GM12878 (cell line): ENCODE measurements at regions not wholly inside any gene's neighbourhood (a gene's known extent, or its start where the extent isn't known, plus 50 kb on each side); places are given as distances from the start of the nearest gene placed in this dataset.

Experiments used
- ATAC-seq: fragments of 200-7000 bp; cut with Tn5 transposase; 3 replicates; pipeline ENCODE4 v1.9.1; 2020; ENCODE audit warnings: mild to moderate bottlenecking, moderate library complexity
- BruUV-seq: library from RNA; stranded (reverse); fragments of 400-500 nt; replicated peaks from 2 replicates; lab custom pipeline; 2021; lab: Mats Ljungman, UMichigan
- CTCF ChIA-PET: fragments of 300-600 bp; sonication (Branson Sonifier 250); formaldehyde crosslinking; extraction: SDS; loops from one replicate; lab custom pipeline; 2021; ENCODE audit warnings: inconsistent platforms; lab: Yijun Ruan, JAX
- POLR2A ChIA-PET: fragments of 350-600 bp; formaldehyde crosslinking; extraction: SDS; loops from one replicate; lab custom pipeline; 2021; ENCODE audit warnings: inconsistent platforms; lab: Charles Lee
- RAD21 ChIA-PET: fragments of 300-600 bp; sonication (Branson Sonifier 250); formaldehyde crosslinking; loops from one replicate; lab custom pipeline; 2023; ENCODE audit warnings: antibody characterized with exemption; ENCODE audit not compliant: unreplicated experiment; lab: Charles Lee
- SMC1A ChIA-PET: fragments of 300-600 bp; sonication (Branson Sonifier 250); formaldehyde crosslinking; loops from one replicate; lab custom pipeline; 2023; ENCODE audit not compliant: unreplicated experiment, uncharacterized antibody; lab: Charles Lee
- DNase-seq: peaks from one replicate; pipeline ENCODE4 v3.0.0-alpha.2; 2011; ENCODE audit warnings: low read depth, low spot score
- FAIRE-seq: peaks from 3 replicates; lab custom pipeline; 2011; peaks lifted over from hg19 to GRCh38; lab: Jason Lieb, UNC
- H2AFZ ChIP-seq: 2 replicates; pipeline ENCODE4 v1.6.0; 2011; ENCODE audit warnings: low read depth, low read length, control low read depth; ENCODE audit not compliant: control insufficient read depth
- H3K27ac ChIP-seq: 2 replicates; pipeline ENCODE4 v1.5.1; 2011; ENCODE audit warnings: control low read depth; ENCODE audit not compliant: control insufficient read depth, insufficient read depth
- H3K27me3 ChIP-seq, 2 experiments: replicated peaks in 1 of 2; 2 replicates each; pipeline versions ENCODE4 v1.6.0 to v1.6.1; 2011; ENCODE audit warnings: low read length in 1 of 2; ENCODE audit not compliant: control insufficient read depth in 2 of 2, insufficient read depth in 2 of 2
- H3K36me3 ChIP-seq, 2 experiments: 2 replicates each; pipeline ENCODE4 v1.5.1; 2011; ENCODE audit warnings: low read length in 1 of 2; ENCODE audit not compliant: control insufficient read depth in 2 of 2, insufficient read depth in 2 of 2
- H3K4me1 ChIP-seq: 2 replicates; pipeline ENCODE4 v1.6.1; 2011; ENCODE audit warnings: mild to moderate bottlenecking, low read length, moderate library complexity, mixed read lengths; ENCODE audit not compliant: control insufficient read depth, insufficient read depth
- H3K4me2 ChIP-seq: 2 replicates; pipeline ENCODE4 v1.6.0; 2011; ENCODE audit warnings: control low read depth; ENCODE audit not compliant: control insufficient read depth, insufficient read depth
- H3K4me3 ChIP-seq: fragments of 200-600 bp; sonication (generic); 2 replicates; pipeline ENCODE4 v1.5.1; 2016
- H3K79me2 ChIP-seq: 2 replicates; pipeline ENCODE4 v1.6.0; 2011; ENCODE audit warnings: low read length; ENCODE audit not compliant: control insufficient read depth, insufficient read depth
- H3K9ac ChIP-seq: 2 replicates; pipeline ENCODE4 v1.8.0; 2011; ENCODE audit warnings: low read length, control low read depth, mixed read lengths; ENCODE audit not compliant: control insufficient read depth, insufficient read depth
- H3K9me3 ChIP-seq: replicated peaks from 3 replicates; pipeline ENCODE4 v1.5.1; 2011; ENCODE audit warnings: mild to moderate bottlenecking, low read length; ENCODE audit not compliant: control insufficient read depth, insufficient read depth
- H4K20me1 ChIP-seq: 2 replicates; pipeline ENCODE4 v1.6.0; 2011; ENCODE audit not compliant: control insufficient read depth, insufficient read depth
- ATF2 ChIP-seq: IDR thresholded peaks from 2 replicates; pipeline ENCODE4 v1.6.1; 2012; ENCODE audit warnings: low read length, inconsistent platforms
- CREB1 ChIP-seq: IDR thresholded peaks from 2 replicates; pipeline ENCODE4 v1.6.1; 2012; ENCODE audit warnings: low read depth, mild to moderate bottlenecking, inconsistent platforms
- ETV6 ChIP-seq, 2 experiments: fragments of 450-650 bp in 1 of 2; IDR thresholded peaks in 1 of 2; conservative IDR thresholded peaks in 1 of 2; 2 replicates each; pipeline ENCODE4 v1.6.1; 2014; ENCODE audit warnings: antibody characterized with exemption in 1 of 2, borderline replicate concordance in 1 of 2, low read depth in 1 of 2, mild to moderate bottlenecking in 1 of 2, moderate library complexity in 1 of 2
- MTA2 ChIP-seq: fragments of 450-650 bp; IDR thresholded peaks from 2 replicates; pipeline ENCODE4 v1.6.1; 2016; ENCODE audit warnings: low read depth, mild to moderate bottlenecking, moderate library complexity
- RAD51 ChIP-seq: fragments of 450-650 bp; IDR thresholded peaks from 2 replicates; pipeline ENCODE4 v1.6.1; 2016; ENCODE audit warnings: moderate library complexity, mild to moderate bottlenecking, inconsistent platforms
- RCOR1 ChIP-seq: conservative IDR thresholded peaks from 2 replicates; pipeline ENCODE4 v1.6.1; 2012; ENCODE audit warnings: low read depth, low read length, improper control_type of control experiment
- SIX5 ChIP-seq: IDR thresholded peaks from 2 replicates; pipeline ENCODE4 v1.6.1; 2011; ENCODE audit warnings: mild to moderate bottlenecking, low read depth, low read length, moderate library complexity; ENCODE audit not compliant: severe bottlenecking
- SMAD1 ChIP-seq: fragments of 450-650 bp; IDR thresholded peaks from 2 replicates; pipeline ENCODE4 v1.6.1; 2018; ENCODE audit warnings: mild to moderate bottlenecking, low read depth; ENCODE audit not compliant: partially characterized antibody
- SMARCA5 ChIP-seq: fragments of 450-650 bp; IDR thresholded peaks from 2 replicates; pipeline ENCODE4 v1.6.1; 2017; ENCODE audit warnings: mild to moderate bottlenecking
- ZBTB33 ChIP-seq: fragments of 450-650 bp; IDR thresholded peaks from 2 replicates; pipeline ENCODE4 v1.6.1; 2017; ENCODE audit warnings: mild to moderate bottlenecking
- ZNF24 ChIP-seq: fragments of 450-650 bp; IDR thresholded peaks from 2 replicates; pipeline ENCODE4 v1.6.1; 2017; ENCODE audit warnings: antibody characterized with exemption, mild to moderate bottlenecking
- WGBS: methylation state at CpG from one replicate; pipeline ENCODE4 v1.1.6; 2016; ENCODE audit warnings: low lambda C conversion rate; ENCODE audit not compliant: insufficient replicate concordance, insufficient coverage; ENCODE audit errors: missing lambda C conversion rate; 5-methylcytosine and 5-hydroxymethylcytosine counted together
- in situ Hi-C: fragments of 300-500 bp; cut with MboI; formaldehyde crosslinking; loops from 9 replicates; pipeline ENCODE4 v1.14.3; 2018; ENCODE audit warnings: mixed read lengths
- intact Hi-C: fragments of 100-400 bp; cut with micrococcal nuclease; formaldehyde crosslinking; loops from one replicate; pipeline ENCODE4 v1.14.2; 2022; ENCODE audit not compliant: unreplicated experiment
- TF ChIP-seq, protein P1 (sequence below): fragments of 450-650 bp; IDR thresholded peaks from 2 replicates; pipeline ENCODE4 v1.6.1; 2016; ENCODE audit warnings: mild to moderate bottlenecking
- TF ChIP-seq, protein P2 (sequence below): fragments of 450-650 bp; IDR thresholded peaks from 2 replicates; pipeline ENCODE4 v1.6.1; 2017; ENCODE audit warnings: low read depth, mild to moderate bottlenecking, moderate library complexity
- TF ChIP-seq, protein P3 (sequence below): fragments of 450-650 bp; IDR thresholded peaks from 2 replicates; pipeline ENCODE4 v1.6.1; 2014; ENCODE audit warnings: mild to moderate bottlenecking

DNA sequence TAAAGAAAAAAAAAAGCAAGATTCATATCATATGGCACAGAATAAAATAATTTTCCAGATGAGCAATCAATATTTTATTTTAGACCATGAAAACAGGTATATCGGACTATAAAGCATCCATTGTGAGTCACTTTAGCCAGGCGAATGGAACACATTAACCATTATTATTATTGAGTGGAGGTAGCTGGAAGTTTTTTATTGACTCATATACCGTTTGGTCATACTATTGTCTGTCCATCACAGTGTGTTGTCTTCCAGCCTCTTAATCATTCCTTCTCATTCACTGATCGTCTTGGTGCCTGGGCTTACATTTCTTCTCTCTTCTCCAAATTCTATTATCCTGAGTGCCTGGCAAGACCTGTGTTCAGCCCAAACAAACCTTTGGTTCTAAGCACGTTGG, 634.8 kb downstream of the MECOM start:
- CTCF ChIA-PET, result no interaction called here
- H3K79me2 ChIP-seq, result no peaks in the 10 kb centered on the region
- DNase-seq (no peak), ATAC-seq (no peak), FAIRE-seq (no peak)
- SMC1A ChIA-PET, result no interaction called here
- intact Hi-C loops (no loop called here), in situ Hi-C loops (no loop called here)
- H3K4me1 ChIP-seq, result no peaks in the 10 kb centered on the region
- H3K9me3 ChIP-seq, result no peaks in the 10 kb centered on the region
- H3K27me3 ChIP-seq, result no peaks in the 10 kb centered on the region
- WGBS, result 24% methylated on average over 5 of the region's 5 CpGs
- POLR2A ChIA-PET, result no interaction called here
- TF ChIP-seq ATF2 (no peak), MTA2 (no peak), RAD51 (no peak), SIX5 (no peak), CREB1 (no peak), RCOR1 (no peak), ZBTB33 (no peak), ZNF24 (no peak), SMARCA5 (no peak), SMAD1 (no peak), ETV6 (conservative IDR thresholded peaks at IDR 0.05 in 1 of 2, IDR thresholded peaks at IDR 0.05 in 1 of 2; ENCODE audit: borderline replicate concordance in 1 of 2, low read depth in 1 of 2) (no peak)
- TF ChIP-seq, protein P1, sequence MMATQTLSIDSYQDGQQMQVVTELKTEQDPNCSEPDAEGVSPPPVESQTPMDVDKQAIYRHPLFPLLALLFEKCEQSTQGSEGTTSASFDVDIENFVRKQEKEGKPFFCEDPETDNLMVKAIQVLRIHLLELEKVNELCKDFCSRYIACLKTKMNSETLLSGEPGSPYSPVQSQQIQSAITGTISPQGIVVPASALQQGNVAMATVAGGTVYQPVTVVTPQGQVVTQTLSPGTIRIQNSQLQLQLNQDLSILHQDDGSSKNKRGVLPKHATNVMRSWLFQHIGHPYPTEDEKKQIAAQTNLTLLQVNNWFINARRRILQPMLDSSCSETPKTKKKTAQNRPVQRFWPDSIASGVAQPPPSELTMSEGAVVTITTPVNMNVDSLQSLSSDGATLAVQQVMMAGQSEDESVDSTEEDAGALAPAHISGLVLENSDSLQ, result no peak
- TF ChIP-seq, protein P2, sequence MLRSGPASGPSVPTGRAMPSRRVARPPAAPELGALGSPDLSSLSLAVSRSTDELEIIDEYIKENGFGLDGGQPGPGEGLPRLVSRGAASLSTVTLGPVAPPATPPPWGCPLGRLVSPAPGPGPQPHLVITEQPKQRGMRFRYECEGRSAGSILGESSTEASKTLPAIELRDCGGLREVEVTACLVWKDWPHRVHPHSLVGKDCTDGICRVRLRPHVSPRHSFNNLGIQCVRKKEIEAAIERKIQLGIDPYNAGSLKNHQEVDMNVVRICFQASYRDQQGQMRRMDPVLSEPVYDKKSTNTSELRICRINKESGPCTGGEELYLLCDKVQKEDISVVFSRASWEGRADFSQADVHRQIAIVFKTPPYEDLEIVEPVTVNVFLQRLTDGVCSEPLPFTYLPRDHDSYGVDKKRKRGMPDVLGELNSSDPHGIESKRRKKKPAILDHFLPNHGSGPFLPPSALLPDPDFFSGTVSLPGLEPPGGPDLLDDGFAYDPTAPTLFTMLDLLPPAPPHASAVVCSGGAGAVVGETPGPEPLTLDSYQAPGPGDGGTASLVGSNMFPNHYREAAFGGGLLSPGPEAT, result no peak
- TF ChIP-seq, protein P3, sequence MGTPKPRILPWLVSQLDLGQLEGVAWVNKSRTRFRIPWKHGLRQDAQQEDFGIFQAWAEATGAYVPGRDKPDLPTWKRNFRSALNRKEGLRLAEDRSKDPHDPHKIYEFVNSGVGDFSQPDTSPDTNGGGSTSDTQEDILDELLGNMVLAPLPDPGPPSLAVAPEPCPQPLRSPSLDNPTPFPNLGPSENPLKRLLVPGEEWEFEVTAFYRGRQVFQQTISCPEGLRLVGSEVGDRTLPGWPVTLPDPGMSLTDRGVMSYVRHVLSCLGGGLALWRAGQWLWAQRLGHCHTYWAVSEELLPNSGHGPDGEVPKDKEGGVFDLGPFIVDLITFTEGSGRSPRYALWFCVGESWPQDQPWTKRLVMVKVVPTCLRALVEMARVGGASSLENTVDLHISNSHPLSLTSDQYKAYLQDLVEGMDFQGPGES, result no peak
- no peaks in the 10 kb centered on the region for H3K36me3 ChIP-seq
- no peaks in the 10 kb centered on the region for H4K20me1 ChIP-seq
- BruUV-seq, result no TSS peak
- no peak overlapping the region for H3K4me2 ChIP-seq
- no peak overlapping the region for H3K4me3 ChIP-seq
- H3K27ac ChIP-seq, result no peak overlapping the region
- RAD21 ChIA-PET, result no interaction called here
- no peak overlapping the region for H3K9ac ChIP-seq
- H2AFZ ChIP-seq, result no peak overlapping the region
